ENCODE measurements at regions not wholly inside any gene's neighbourhood (a gene's known extent, or its start where the extent isn't known, plus 50 kb on each side); places are given as distances from the start of the nearest gene placed in this dataset.

- no peak for DNase-seq (ENCODE audit: low spot score)
These were observed 296.9 kb downstream of the BRD1 start for GRCh38 chr22:49530671-49531367.

GRCh38 chr22:49528420-49528720 lies 299.3 kb downstream of the BRD1 start:
- no peak for DNase-seq (ENCODE audit: low spot score)
- TF ChIP-seq CTCF (IDR thresholded peaks at IDR 0.05; ENCODE audit: extremely low read depth, missing control alignments), result no peak

More at GRCh38 chr22:49530671-49531367, 296.9 kb downstream of the BRD1 start:
- TF ChIP-seq CTCF (IDR thresholded peaks at IDR 0.05; ENCODE audit: extremely low read depth, missing control alignments), result no peak

- DNase-seq (ENCODE audit: low spot score), result no peak
- TF ChIP-seq CTCF (IDR thresholded peaks at IDR 0.05; ENCODE audit: extremely low read depth, missing control alignments), result no peak
These were observed 299.9 kb downstream of the BRD1 start for GRCh38 chr22:49527611-49528419.

- no peak for DNase-seq (ENCODE audit: low spot score)
- no peak for TF ChIP-seq CTCF (IDR thresholded peaks at IDR 0.05; ENCODE audit: extremely low read depth, missing control alignments)
These were observed 301.7 kb downstream of the BRD1 start for GRCh38 chr22:49525801-49526535.

- DNase-seq (ENCODE audit: low spot score), result no peak
- TF ChIP-seq CTCF (IDR thresholded peaks at IDR 0.05; ENCODE audit: extremely low read depth, missing control alignments), result no peak
These were observed 302.3 kb downstream of the BRD1 start for GRCh38 chr22:49525360-49525759.

GRCh38 chr22:49524362-49524761 lies 303.3 kb downstream of the BRD1 start:
- no peak for DNase-seq (ENCODE audit: low spot score)

More at GRCh38 chr22:49524362-49524761, 303.3 kb downstream of the BRD1 start:
- TF ChIP-seq CTCF (IDR thresholded peaks at IDR 0.05; ENCODE audit: extremely low read depth, missing control alignments), result no peak

Data from GM20000 (cell line).